ENCODE measurements at regions not wholly inside any gene's neighbourhood (a gene's known extent, or its start where the extent isn't known, plus 50 kb on each side); places are given as distances from the start of the nearest gene placed in this dataset.

DNA sequence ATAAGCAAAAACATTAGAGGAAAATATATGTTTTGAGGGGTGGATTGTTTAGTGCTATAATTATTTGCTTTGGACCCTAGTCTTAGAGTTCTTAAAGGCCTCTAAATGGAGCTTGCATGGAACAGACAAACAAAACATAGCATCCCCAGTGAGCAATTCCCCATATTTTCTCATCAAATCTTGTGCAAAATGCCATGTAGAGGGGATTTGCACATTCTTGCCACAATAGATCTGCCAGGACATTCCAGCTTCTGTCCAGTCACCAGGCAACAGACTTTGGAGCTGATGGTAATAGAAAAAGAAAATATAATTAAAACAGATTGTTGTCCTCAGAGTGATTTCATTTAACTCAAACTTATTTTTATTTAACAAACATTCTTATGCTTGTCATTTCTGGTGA is 360.3 kb upstream of the PDGFD start:
- Histone ChIP-seq H3K36me3 (ENCODE audit: low read length) (no peaks in the 10 kb centered on the region), H3K9me3 (ENCODE audit: insufficient read depth, low read length) (no peaks in the 10 kb centered on the region), H3K27ac (ENCODE audit: low read depth, low read length) (no peak overlapping the region), H3K9ac (ENCODE audit: low read length) (no peak overlapping the region), H3K9me2 (replicated peaks; ENCODE audit: insufficient read depth, low read length) (no peaks in the 10 kb centered on the region), H3K79me2 (ENCODE audit: insufficient read depth, low read length) (no peaks in the 10 kb centered on the region), H3K4me3 (ENCODE audit: insufficient read depth, low read length, poor library complexity, severe bottlenecking) (no peak overlapping the region), H3F3A (ENCODE audit: insufficient read depth) (no peaks in the 10 kb centered on the region), H4K20me1 (ENCODE audit: low read depth, low read length) (no peaks in the 10 kb centered on the region), H3K4me2 (ENCODE audit: low read depth, low read length, poor library complexity, severe bottlenecking) (no peak overlapping the region), H3K27me3 (ENCODE audit: low read length) (no peaks in the 10 kb centered on the region), H2AFZ (ENCODE audit: low read depth, low read length, severe bottlenecking) (no peak overlapping the region)
- no peak for TF ChIP-seq EZH2phosphoT487 (conservative IDR thresholded peaks at IDR 0.05; ENCODE audit: low read length)
- no peak for TF ChIP-seq CTCF (IDR thresholded peaks at IDR 0.05; ENCODE audit: insufficient read depth, low read length, poor library complexity, severe bottlenecking)

DNA sequence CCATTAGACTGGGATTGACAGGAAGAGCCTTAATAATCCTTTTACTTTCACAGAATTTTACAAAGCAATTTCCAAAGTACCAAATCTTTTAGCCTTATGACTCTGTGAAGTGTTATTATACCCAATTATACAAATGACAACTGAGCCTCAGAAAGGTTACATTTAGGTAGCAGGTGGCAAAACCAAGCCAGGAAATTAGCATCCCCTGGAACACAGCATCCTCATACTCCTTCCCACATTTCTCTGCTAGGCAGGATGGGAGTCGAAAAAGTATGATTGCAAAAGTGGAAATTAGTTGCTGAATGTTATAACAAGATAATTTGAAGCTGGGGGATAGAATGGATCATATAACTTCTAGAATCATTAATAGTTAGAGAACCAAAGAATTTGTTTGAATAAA is 359.7 kb upstream of the PDGFD start:
- no peak overlapping the region for H3K27ac ChIP-seq (ENCODE audit: low read depth, low read length)
- H3K27me3 ChIP-seq (ENCODE audit: low read length), result no peaks in the 10 kb centered on the region
- H3K9me3 ChIP-seq (ENCODE audit: insufficient read depth, low read length), result no peaks in the 10 kb centered on the region
- no peaks in the 10 kb centered on the region for H4K20me1 ChIP-seq (ENCODE audit: low read depth, low read length)
- H3F3A ChIP-seq (ENCODE audit: insufficient read depth), result no peaks in the 10 kb centered on the region
- H3K4me3 ChIP-seq (ENCODE audit: insufficient read depth, low read length, poor library complexity, severe bottlenecking), result no peak overlapping the region
- no peak overlapping the region for H3K4me2 ChIP-seq (ENCODE audit: low read depth, low read length, poor library complexity, severe bottlenecking)
- no peaks in the 10 kb centered on the region for H3K79me2 ChIP-seq (ENCODE audit: insufficient read depth, low read length)
- H2AFZ ChIP-seq (ENCODE audit: low read depth, low read length, severe bottlenecking), result no peak overlapping the region
- TF ChIP-seq EZH2phosphoT487 (conservative IDR thresholded peaks at IDR 0.05; ENCODE audit: low read length), result no peak
- no peak for TF ChIP-seq CTCF (IDR thresholded peaks at IDR 0.05; ENCODE audit: insufficient read depth, low read length, poor library complexity, severe bottlenecking)
- H3K9ac ChIP-seq (ENCODE audit: low read length), result no peak overlapping the region
- H3K9me2 ChIP-seq (replicated peaks; ENCODE audit: insufficient read depth, low read length), result no peaks in the 10 kb centered on the region
- H3K36me3 ChIP-seq (ENCODE audit: low read length), result no peaks in the 10 kb centered on the region

DNA sequence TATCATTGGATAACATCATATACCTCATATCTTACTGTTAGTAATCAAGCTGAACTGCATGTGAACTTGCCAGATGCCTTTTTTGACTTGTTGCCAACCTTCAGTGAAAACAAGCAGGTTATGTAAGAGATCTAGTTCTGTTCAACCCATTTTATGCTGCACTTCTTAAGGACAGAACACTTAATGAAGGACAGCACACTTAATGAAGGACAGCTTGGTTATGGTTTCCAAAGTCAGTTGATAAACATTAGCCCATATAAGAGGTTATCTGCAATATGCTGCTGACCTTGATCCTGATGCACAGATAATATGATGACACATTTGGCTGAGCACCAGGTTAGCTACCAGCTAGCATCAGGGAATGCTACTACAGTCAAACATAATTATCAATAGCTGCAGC is 358.7 kb upstream of the PDGFD start:
- Histone ChIP-seq H3K4me2 (ENCODE audit: low read depth, low read length, poor library complexity, severe bottlenecking) (no peak overlapping the region), H3K27me3 (ENCODE audit: low read length) (no peaks in the 10 kb centered on the region), H3F3A (ENCODE audit: insufficient read depth) (no peaks in the 10 kb centered on the region), H3K9ac (ENCODE audit: low read length) (no peak overlapping the region), H3K9me3 (ENCODE audit: insufficient read depth, low read length) (no peaks in the 10 kb centered on the region), H3K27ac (ENCODE audit: low read depth, low read length) (no peak overlapping the region), H3K9me2 (replicated peaks; ENCODE audit: insufficient read depth, low read length) (no peaks in the 10 kb centered on the region), H4K20me1 (ENCODE audit: low read depth, low read length) (no peaks in the 10 kb centered on the region), H3K79me2 (ENCODE audit: insufficient read depth, low read length) (no peaks in the 10 kb centered on the region), H2AFZ (ENCODE audit: low read depth, low read length, severe bottlenecking) (no peak overlapping the region), H3K4me3 (ENCODE audit: insufficient read depth, low read length, poor library complexity, severe bottlenecking) (no peak overlapping the region), H3K36me3 (ENCODE audit: low read length) (no peaks in the 10 kb centered on the region)
- TF ChIP-seq EZH2phosphoT487 (conservative IDR thresholded peaks at IDR 0.05; ENCODE audit: low read length) (no peak), CTCF (IDR thresholded peaks at IDR 0.05; ENCODE audit: insufficient read depth, low read length, poor library complexity, severe bottlenecking) (no peak)

DNA sequence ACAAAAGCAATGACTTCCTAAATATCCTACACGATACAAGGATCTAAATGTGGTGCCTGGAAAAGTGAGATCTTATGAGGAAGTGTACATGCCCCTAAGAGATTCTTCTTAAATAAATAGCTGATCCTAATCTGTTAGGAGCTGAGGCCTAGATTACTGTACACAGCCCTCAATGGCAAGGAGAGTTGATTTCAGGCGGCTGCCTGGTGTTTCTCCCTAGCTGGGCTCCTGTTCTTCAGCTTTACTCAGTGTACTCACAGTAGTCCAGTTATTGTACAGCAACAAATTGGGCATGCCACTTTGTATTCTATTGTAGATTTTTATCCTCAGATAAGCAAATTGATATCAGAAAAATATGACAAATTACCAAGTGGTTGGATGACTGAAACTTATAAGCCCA is 358.2 kb upstream of the PDGFD start:
- H3K4me2 ChIP-seq (ENCODE audit: low read depth, low read length, poor library complexity, severe bottlenecking), result no peak overlapping the region
- TF ChIP-seq EZH2phosphoT487 (conservative IDR thresholded peaks at IDR 0.05; ENCODE audit: low read length), result no peak
- TF ChIP-seq CTCF (IDR thresholded peaks at IDR 0.05; ENCODE audit: insufficient read depth, low read length, poor library complexity, severe bottlenecking), result no peak
- H3K27ac ChIP-seq (ENCODE audit: low read depth, low read length), result no peak overlapping the region
- no peaks in the 10 kb centered on the region for H3K9me2 ChIP-seq (replicated peaks; ENCODE audit: insufficient read depth, low read length)
- H3K79me2 ChIP-seq (ENCODE audit: insufficient read depth, low read length), result no peaks in the 10 kb centered on the region
- H2AFZ ChIP-seq (ENCODE audit: low read depth, low read length, severe bottlenecking), result no peak overlapping the region
- H3K9me3 ChIP-seq (ENCODE audit: insufficient read depth, low read length), result no peaks in the 10 kb centered on the region
- no peaks in the 10 kb centered on the region for H3F3A ChIP-seq (ENCODE audit: insufficient read depth)
- no peak overlapping the region for H3K4me3 ChIP-seq (ENCODE audit: insufficient read depth, low read length, poor library complexity, severe bottlenecking)
- H4K20me1 ChIP-seq (ENCODE audit: low read depth, low read length), result no peaks in the 10 kb centered on the region
- no peak overlapping the region for H3K9ac ChIP-seq (ENCODE audit: low read length)
- H3K36me3 ChIP-seq (ENCODE audit: low read length), result no peaks in the 10 kb centered on the region
- H3K27me3 ChIP-seq (ENCODE audit: low read length), result no peaks in the 10 kb centered on the region

Data from SU-DHL-6 (cell line).